ENCODE measurements at regions not wholly inside any gene's neighbourhood (a gene's known extent, or its start where the extent isn't known, plus 50 kb on each side); places are given as distances from the start of the nearest gene placed in this dataset.

GRCh38 chr5:167731951-167732350 is 559.5 kb upstream of the WWC1 start:
- H3K27ac ChIP-seq, result no peak overlapping the region
- TF ChIP-seq CTCF (conservative IDR thresholded peaks at IDR 0.05), result no peak

- no peak overlapping the region for H3K27ac ChIP-seq
Observed at GRCh38 chr5:167732499-167732898, 558.9 kb upstream of the WWC1 start.

GRCh38 chr5:167736992-167737391 is 554.5 kb upstream of the WWC1 start:
- H3K27ac ChIP-seq, result no peak overlapping the region
- no peak for TF ChIP-seq CTCF (conservative IDR thresholded peaks at IDR 0.05)

More at GRCh38 chr5:167732499-167732898, 558.9 kb upstream of the WWC1 start:
- TF ChIP-seq CTCF (conservative IDR thresholded peaks at IDR 0.05), result no peak

- TF ChIP-seq CTCF (conservative IDR thresholded peaks at IDR 0.05), result no peak
- H3K27ac ChIP-seq, result no peak overlapping the region
Observed at GRCh38 chr5:167743695-167744464, 547.6 kb upstream of the WWC1 start.

GRCh38 chr5:167745868-167746267 is 545.6 kb upstream of the WWC1 start:
- no peak for TF ChIP-seq CTCF (conservative IDR thresholded peaks at IDR 0.05)
- H3K27ac ChIP-seq, result no peak overlapping the region

GRCh38 chr5:167750586-167750985 is 540.9 kb upstream of the WWC1 start:
- no peak overlapping the region for H3K27ac ChIP-seq
- no peak for TF ChIP-seq CTCF (conservative IDR thresholded peaks at IDR 0.05)

- TF ChIP-seq CTCF (conservative IDR thresholded peaks at IDR 0.05), result no peak
Observed at GRCh38 chr5:167752936-167753335, 538.5 kb upstream of the WWC1 start.

More at GRCh38 chr5:167752936-167753335, 538.5 kb upstream of the WWC1 start:
- H3K27ac ChIP-seq, result no peak overlapping the region
